ENCODE measurements at regions not wholly inside any gene's neighbourhood (a gene's known extent, or its start where the extent isn't known, plus 50 kb on each side); places are given as distances from the start of the nearest gene placed in this dataset.

- no peak for DNase-seq
Observed at GRCh38 chr7:130998993-130999602, 265.1 kb upstream of the KLF14 start.

- no peak for DNase-seq
Observed at GRCh38 chr7:130999926-131000325, 265.9 kb upstream of the KLF14 start.

DNA sequence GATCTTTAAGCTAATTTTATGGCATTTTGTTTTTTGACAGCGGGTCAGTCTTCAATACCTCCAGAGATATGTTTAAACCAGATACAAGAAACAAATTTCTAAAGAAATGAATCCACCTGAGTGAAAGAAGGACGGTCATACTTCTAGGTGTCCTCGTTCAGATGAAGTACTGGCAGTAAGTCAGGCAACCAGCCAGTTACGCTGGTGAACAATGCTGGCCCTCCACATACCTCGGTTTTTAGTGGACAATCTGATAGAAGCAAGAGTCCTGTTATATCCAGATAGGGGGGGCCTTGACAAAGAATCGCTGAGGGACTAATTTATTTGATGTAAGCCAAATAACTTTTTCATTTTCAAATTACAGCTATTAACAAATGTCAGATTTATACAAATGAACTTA is 266.4 kb upstream of the KLF14 start:
- no peak for DNase-seq

GRCh38 chr7:131000873-131001272 is 266.9 kb upstream of the KLF14 start:
- no peak for DNase-seq

DNA sequence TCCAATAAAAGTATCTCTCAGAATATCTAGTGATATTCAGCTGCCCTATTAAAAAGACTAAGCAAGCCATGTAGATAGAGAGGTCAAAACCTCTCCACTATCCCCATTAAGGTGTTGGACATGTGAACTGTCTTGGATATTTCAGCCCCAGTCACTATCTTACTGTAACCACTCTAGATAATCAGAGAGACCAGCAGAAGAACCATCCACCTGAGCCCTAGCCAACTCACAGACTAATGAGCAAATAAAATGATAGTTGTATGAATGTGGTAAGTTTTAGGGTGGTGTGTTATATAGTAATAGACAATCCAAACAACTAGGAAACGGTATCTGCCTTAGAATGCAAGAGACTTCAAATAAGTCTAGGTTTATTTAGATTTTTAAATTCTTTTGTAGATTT is 268.6 kb upstream of the KLF14 start:
- DNase-seq = no peak

DNA sequence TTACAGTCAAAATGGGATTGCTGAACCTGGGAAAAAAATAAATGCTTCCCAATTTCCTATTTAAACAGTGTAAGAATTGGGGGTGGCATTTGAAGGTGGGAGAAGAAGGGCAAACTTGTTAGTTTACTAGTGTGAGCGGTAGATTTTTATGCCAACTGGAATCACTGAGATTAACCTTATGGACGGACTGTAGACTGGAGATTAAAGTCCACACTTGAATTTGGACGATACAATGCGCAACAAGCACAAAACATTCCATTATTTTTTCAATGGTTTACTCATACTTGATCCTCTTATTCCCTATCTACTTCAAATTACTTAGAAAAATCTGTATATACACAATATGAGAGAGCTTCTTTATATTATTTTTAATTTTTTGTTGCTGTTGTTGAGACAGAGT is 269.6 kb upstream of the KLF14 start:
- DNase-seq = no peak

DNA sequence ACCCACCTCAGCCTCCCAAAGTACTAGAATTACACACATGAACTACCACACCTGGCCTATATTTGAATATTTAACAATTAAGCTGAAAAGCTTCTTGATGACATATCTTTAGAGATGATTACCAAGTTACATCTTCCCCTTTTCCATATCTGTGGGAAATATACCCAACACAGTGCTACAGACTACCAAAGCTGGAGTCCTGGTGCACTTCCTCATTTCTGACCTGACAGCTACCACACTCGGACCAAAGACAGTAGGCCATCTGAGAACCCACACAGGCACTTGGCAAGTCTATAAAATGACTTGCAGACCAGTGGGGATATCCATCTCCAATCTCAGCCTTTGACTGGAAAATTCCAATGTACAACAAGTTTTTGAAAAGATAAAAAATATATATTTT is 270.4 kb upstream of the KLF14 start:
- DNase-seq = no peak

- DNase-seq = peak; percentile 71
Observed at GRCh38 chr7:131007439-131008330, 273.7 kb upstream of the KLF14 start.

DNA sequence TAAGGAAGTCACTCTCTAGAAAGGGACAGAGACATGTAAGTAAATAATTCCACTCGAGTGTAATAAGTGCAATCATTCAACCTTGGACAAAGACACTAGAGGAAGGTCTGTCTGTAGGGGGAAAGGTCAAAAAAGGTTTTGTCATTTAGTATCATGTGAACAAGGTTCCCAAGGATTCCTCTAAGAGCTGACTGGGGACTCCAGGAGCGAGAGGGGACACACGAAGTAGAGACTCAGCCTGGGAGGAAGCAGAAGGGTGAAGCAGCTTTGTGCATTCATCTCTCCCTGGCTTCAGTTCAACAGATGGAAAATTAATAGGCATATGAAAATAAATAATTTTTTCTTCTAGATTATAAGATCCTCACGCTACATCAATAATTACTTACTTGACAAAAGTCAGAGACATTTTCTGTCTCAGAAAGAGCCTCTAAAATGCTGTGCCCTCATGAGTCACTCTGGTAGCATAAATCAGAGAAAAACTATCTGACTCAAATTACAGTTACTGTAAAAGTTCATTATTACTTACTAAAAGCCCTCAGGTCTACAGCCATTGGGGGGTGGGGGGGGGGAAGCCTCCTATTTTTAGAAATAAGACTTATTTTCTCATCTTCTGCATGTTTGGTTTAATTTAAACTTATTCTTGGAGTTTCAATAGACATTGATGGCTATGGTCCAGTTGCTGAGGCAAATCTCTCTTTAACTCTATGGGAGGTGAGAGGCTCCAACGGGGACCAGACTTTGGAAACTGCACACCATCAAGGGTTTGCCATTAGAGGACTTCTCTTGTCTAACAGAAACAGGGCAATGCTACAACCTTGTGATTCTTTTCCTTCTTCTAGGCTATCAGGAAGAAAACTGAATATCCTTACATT is 275.1 kb upstream of the KLF14 start:
- DNase-seq = no peak

DNA sequence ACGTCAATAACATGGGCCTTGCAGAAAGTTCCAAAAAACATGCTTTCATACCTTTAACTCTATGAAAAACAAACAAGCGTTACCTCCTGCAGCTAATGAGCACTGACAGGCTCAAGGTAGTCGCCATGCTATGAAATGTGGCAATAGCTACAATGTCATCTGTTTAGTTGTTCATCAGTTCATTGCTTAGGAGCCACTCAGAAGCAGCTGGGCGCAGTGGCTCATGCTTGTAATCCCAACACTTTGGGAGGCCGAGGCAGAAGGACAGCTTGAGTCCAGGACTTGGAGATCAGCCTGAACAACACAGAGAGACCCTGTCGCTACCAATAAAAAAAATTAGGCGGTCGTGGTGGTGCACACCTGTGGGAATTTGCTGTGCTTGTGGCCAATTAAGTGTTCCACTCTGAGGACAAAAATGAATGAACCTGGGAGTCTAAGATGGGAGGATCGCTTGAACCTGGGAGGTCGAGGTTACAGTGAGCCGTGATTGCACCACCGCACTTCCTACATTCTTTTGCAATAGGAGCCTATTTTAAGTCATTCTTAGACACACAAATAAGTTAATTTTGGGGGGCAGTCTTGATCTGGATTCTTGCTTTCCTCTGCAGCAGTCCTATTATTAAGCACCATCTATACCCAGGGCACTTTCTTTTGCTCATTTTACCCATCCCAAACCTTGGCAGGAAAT is 276.2 kb upstream of the KLF14 start:
- DNase-seq = no peak

- no peak for DNase-seq
Observed at GRCh38 chr7:131010717-131011431, 276.9 kb upstream of the KLF14 start.

DNA sequence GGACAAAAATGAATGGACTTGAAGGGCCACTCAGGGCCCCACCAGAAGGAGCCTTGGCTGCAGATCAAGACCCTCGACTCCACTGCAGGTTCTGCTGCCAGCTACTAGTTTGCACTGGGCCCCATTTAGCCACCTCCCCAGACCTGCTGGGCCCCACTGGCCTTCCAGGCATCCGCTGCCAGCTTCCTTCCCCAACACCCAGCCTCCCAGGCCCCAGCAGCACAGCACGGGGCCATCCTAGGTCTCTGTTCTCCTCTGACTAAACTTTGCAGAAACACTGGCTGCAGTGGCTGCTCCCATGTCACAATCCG is 277.4 kb upstream of the KLF14 start:
- no peak for DNase-seq

DNA sequence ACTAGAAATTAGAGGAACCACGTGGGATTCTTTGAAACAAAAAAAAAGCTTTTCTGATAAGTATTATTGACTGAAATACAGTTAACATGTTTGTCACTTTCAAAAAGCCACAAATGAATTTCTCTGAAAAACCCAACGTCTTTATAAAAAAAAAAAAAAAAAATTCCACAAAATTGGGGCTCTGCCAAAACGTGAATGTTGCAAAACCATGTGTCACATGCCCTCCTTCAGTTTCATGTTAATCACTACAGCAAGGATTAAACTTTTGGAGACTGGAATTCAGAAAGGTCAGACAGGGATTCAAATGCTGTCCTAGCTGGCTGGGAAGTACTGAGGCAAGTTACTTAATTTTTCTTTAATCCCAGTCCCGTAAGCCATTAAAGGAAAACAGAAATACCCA is 278.0 kb upstream of the KLF14 start:
- DNase-seq = no peak

GRCh38 chr7:131012477-131013031 is 278.5 kb upstream of the KLF14 start:
- no peak for DNase-seq

DNA sequence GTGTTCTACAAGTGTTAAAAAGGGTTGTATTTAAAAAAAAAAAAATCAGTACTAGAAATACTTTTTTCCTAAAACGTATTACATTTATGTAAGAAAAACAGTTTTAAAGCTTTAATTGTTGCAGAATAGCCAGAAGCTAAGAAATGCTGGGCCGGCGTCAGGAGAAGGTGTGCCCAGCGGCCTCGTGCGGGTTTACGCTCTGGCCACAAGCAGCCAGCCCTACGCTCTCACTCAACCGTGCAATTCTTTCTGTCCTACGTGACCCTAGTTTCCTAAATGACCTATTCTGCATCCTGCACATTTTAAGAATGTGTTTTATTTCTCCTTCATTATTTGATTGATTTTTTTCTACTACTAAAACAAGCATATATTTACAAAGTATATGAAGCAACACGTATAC is 279.7 kb upstream of the KLF14 start:
- DNase-seq = no peak

GRCh38 chr7:131014906-131015656 is 281.1 kb upstream of the KLF14 start:
- DNase-seq = no peak

DNA sequence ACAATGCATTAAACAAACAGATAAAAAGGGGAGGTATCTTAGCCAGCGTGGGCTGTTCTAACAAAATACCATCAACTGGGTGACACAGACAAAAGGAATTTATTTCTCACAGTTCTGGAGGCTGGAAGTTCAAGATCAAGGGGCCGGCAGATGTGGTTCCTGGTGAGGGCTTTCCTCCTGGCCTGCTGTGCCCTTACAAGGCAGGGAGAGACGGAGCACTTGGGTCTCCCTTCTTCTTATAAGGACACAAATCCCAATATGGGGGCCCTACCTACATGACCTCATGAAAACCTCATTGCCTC is 281.6 kb upstream of the KLF14 start:
- DNase-seq = no peak

GRCh38 chr7:131016230-131016629 is 282.2 kb upstream of the KLF14 start:
- no peak for DNase-seq

- DNase-seq = no peak
Observed at GRCh38 chr7:131019351-131019750, 285.3 kb upstream of the KLF14 start.

- DNase-seq = no peak
Observed at GRCh38 chr7:131020759-131021261, 286.8 kb upstream of the KLF14 start.

DNA sequence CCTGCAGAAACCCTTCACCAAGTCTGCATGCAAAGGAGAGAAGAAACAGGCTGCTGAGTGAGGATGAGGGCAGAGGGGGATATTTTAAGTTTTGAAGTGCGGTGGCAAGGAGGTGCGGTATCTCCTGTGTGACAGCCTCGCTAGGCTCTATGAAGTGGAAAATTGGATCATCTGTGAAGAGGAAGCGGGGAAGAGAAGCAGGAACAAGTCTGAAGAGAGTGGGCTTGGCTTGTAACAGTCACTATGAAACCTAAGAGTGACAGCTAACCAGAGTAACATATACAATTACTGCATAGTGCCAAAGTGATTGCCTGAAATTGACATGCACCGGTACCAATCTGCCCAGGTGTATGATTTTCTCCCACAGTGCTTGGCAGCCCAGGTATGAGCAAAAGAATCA is 287.5 kb upstream of the KLF14 start:
- no peak for DNase-seq

Data from right kidney (tissue), 1 donor.